ENCODE measurements at regions not wholly inside any gene's neighbourhood (a gene's known extent, or its start where the extent isn't known, plus 50 kb on each side); places are given as distances from the start of the nearest gene placed in this dataset.

DNA sequence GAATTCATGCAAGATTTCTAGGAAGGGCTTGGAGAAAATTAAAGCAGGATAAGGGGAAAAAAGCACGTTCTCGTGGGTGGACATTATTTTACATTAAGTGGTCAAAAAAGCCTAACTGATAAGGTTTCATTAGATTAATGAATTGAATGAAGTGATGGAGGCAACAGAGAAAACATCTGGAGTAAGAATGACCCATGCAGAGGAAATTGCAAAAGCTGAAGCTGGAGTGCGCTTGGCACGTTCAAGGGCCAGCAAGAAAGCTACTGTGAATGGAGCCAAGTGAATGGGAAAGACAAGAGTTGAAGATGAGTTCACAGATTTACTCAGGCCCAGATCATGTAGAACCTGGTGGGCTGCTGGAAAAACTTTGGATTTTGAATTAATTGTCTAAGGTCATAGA lies 777.9 kb downstream of the DACH1 start:
- TF ChIP-seq, protein P1, sequence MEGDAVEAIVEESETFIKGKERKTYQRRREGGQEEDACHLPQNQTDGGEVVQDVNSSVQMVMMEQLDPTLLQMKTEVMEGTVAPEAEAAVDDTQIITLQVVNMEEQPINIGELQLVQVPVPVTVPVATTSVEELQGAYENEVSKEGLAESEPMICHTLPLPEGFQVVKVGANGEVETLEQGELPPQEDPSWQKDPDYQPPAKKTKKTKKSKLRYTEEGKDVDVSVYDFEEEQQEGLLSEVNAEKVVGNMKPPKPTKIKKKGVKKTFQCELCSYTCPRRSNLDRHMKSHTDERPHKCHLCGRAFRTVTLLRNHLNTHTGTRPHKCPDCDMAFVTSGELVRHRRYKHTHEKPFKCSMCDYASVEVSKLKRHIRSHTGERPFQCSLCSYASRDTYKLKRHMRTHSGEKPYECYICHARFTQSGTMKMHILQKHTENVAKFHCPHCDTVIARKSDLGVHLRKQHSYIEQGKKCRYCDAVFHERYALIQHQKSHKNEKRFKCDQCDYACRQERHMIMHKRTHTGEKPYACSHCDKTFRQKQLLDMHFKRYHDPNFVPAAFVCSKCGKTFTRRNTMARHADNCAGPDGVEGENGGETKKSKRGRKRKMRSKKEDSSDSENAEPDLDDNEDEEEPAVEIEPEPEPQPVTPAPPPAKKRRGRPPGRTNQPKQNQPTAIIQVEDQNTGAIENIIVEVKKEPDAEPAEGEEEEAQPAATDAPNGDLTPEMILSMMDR (IDR thresholded peaks at IDR 0.05; ENCODE audit: extremely low read depth in 1 of 2, insufficient read depth in 1 of 2, low read depth in 1 of 2, low read length in 2 of 2), result no peak
- TF ChIP-seq POLR2A (IDR thresholded peaks at IDR 0.05; ENCODE audit: low read depth, low read length) (no peak), POLR2AphosphoS5 (IDR thresholded peaks at IDR 0.05; ENCODE audit: insufficient read depth, low read depth, low read length) (no peak)
